ENCODE measurements at regions not wholly inside any gene's neighbourhood (a gene's known extent, or its start where the extent isn't known, plus 50 kb on each side); places are given as distances from the start of the nearest gene placed in this dataset.

DNA sequence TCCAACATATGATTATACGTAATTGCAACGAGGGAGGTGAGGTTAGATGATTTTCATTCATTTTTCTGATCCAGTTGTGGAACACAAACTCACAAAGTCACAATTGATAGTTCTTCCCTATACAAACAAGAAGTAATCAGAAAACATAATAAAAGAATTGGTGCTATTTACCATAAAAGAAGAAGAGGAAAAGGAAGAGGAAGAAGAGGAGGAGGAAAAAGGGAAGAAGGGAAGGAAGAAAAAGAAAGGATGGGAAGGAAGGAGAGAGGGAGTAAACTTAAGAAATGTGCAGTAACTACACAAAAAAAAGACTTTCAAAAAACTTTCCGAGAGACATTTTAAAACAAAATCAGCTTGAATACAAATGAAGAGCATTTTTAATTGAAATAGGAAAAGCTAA, 65.0 kb downstream of the CCDC71L start:
- Mint-ChIP-seq H3K36me3 (ENCODE audit: low read depth) (no peaks in the 10 kb centered on the region), H3K4me1 (ENCODE audit: low read depth) (peaks cover 13% of the 10 kb centered on the region), H3K27me3 (ENCODE audit: insufficient read depth) (no peaks in the 10 kb centered on the region), H3K9me3 (no peaks in the 10 kb centered on the region), H3K4me3 (no peak overlapping the region), H3K27ac (no peak overlapping the region)
- TF ChIP-seq, protein P1, sequence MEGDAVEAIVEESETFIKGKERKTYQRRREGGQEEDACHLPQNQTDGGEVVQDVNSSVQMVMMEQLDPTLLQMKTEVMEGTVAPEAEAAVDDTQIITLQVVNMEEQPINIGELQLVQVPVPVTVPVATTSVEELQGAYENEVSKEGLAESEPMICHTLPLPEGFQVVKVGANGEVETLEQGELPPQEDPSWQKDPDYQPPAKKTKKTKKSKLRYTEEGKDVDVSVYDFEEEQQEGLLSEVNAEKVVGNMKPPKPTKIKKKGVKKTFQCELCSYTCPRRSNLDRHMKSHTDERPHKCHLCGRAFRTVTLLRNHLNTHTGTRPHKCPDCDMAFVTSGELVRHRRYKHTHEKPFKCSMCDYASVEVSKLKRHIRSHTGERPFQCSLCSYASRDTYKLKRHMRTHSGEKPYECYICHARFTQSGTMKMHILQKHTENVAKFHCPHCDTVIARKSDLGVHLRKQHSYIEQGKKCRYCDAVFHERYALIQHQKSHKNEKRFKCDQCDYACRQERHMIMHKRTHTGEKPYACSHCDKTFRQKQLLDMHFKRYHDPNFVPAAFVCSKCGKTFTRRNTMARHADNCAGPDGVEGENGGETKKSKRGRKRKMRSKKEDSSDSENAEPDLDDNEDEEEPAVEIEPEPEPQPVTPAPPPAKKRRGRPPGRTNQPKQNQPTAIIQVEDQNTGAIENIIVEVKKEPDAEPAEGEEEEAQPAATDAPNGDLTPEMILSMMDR (IDR thresholded peaks at IDR 0.05), result no peak
- no peak for DNase-seq

DNA sequence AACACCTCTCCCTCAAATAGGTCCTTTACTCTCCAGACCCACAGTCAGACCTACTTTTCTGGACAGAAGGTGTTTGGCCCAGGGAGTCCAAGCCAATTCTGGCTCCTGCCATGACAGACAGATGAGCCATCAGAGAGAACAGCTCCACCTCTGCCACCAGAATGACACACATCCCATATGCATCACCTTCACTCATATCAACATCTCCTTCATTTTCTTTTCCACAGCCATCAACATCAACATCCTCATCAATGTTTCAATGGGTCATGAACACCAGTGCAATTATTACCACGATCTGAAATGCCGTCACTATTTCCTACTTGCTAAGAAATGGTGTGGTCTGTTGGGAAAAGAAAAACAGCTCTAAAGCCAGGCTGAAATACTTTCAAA, 67.9 kb downstream of the CCDC71L start:
- H3K27me3 Mint-ChIP-seq (ENCODE audit: insufficient read depth), result no peaks in the 10 kb centered on the region
- H3K36me3 Mint-ChIP-seq (ENCODE audit: low read depth), result no peaks in the 10 kb centered on the region
- H3K4me1 Mint-ChIP-seq (ENCODE audit: low read depth), result peaks cover 14% of the 10 kb centered on the region
- H3K4me3 Mint-ChIP-seq, result no peak overlapping the region
- H3K27ac Mint-ChIP-seq, result no peak overlapping the region
- TF ChIP-seq, protein P1 (IDR thresholded peaks at IDR 0.05), result no peak
- DNase-seq, result no peak
- H3K9me3 Mint-ChIP-seq, result no peaks in the 10 kb centered on the region

DNA sequence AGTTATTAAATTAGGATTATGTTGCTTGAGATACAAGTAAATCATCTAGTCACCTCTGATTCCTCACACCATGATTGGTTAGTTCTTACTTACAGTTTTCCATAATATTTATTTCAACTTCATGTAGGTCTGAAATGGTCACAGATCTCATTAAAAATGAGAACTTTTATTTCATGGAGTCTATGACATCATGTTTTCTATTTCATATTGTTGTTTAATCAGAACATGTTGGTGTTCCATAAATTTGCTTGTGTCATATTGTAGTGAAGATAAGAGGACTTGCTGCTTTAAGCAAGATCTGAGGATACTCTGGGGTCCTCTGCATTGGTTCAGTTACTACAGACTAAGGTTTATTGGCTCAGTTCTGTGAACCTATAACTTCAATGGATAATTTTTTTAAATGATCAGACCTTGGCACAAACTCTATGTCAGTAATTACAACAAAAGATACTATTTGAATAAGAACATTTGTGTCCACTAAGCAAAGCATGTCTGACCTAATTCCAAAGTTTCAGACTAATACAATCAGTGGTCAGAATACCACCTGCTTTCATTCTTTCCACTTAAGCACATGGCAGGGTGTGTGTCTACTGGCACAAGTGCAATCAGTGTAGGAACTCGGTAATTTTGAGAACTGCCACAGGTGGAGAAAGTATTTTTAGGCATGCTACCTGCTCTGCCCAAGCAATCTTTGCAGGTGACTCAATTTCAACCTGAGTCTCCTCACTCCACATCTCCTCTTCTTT, 68.5 kb downstream of the CCDC71L start:
- DNase-seq, result no peak
- no peaks in the 10 kb centered on the region for H3K27me3 Mint-ChIP-seq (ENCODE audit: insufficient read depth)
- H3K4me1 Mint-ChIP-seq (ENCODE audit: low read depth), result peaks cover 14% of the 10 kb centered on the region
- H3K4me3 Mint-ChIP-seq, result no peak overlapping the region
- TF ChIP-seq, protein P1 (IDR thresholded peaks at IDR 0.05), result no peak
- no peaks in the 10 kb centered on the region for H3K36me3 Mint-ChIP-seq (ENCODE audit: low read depth)
- no peaks in the 10 kb centered on the region for H3K9me3 Mint-ChIP-seq
- no peak overlapping the region for H3K27ac Mint-ChIP-seq

DNA sequence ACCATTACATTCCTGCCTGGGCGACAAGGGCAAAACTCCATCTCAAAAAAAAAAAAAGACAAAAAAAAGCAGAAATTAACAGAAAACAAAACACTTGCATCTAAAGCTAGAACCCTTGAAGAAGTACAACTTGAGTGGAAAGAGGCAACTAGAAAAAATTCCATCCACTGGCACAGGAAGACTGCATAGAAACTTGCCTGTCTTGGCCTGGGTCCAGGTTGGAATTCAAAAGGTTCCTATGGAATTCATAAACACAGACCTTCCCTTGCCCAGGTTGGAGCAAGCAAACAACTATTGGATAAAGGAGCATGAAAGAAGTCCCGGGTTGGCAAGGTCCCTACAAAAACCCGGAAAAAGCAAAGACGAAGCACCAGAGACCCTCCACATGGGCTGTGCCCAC, 69.8 kb downstream of the CCDC71L start:
- Mint-ChIP-seq H3K36me3 (ENCODE audit: low read depth) (no peaks in the 10 kb centered on the region), H3K27me3 (ENCODE audit: insufficient read depth) (no peaks in the 10 kb centered on the region), H3K4me1 (ENCODE audit: low read depth) (peaks cover 15% of the 10 kb centered on the region), H3K4me3 (no peak overlapping the region), H3K27ac (no peak overlapping the region), H3K9me3 (no peaks in the 10 kb centered on the region)
- TF ChIP-seq, protein P1 (IDR thresholded peaks at IDR 0.05), result no peak
- no peak for DNase-seq

DNA sequence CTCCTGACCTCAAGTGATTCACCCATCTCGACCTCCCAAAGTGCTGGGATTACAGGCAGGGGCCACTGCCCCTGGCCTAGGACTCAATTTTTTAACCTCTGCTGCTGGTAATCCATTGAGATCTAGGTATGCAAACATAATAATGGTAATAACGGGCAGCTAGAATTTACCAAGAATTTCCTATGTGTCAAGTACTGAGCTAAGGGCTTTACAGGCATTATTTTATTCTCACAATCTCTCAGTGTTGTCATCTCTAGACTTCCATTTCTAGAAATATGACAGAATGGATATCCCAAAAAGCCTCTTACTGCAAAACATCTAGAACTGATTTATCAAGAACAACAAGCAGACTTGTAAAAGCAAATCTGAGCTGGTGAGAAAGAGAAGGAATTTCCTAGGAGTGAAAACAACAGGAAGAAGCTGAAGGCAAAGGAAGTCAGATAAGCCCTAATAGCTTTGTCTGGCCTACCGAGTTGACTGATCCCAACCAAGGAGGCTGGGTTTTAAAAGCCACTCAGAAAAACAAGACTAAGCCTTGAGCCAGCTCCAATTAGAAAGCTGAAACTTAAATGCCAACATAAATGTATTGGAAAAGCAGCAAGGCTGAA, 70.6 kb downstream of the CCDC71L start:
- Mint-ChIP-seq H3K9me3 (no peaks in the 10 kb centered on the region), H3K4me3 (no peak overlapping the region), H3K4me1 (ENCODE audit: low read depth) (peaks cover 24% of the 10 kb centered on the region), H3K36me3 (ENCODE audit: low read depth) (no peaks in the 10 kb centered on the region), H3K27ac (no peak overlapping the region), H3K27me3 (ENCODE audit: insufficient read depth) (no peaks in the 10 kb centered on the region)
- no peak for DNase-seq
- TF ChIP-seq, protein P1 (IDR thresholded peaks at IDR 0.05), result no peak

All from HFFc6 (cell line).